Prostate gland (tissue), 2 donors: ENCODE measurements at regions not wholly inside any gene's neighbourhood (a gene's known extent, or its start where the extent isn't known, plus 50 kb on each side); places are given as distances from the start of the nearest gene placed in this dataset.

Experiments
- DNase-seq: peaks from one replicate; pipeline ENCODE4 v3.0.0-alpha.2; 2019; ENCODE audit warnings: low spot score
- H3K27ac ChIP-seq, 2 donors: fragments of 200-600 bp; sonication (generic); 2 replicates each; pipeline ENCODE4 v1.5.1; 2017 to 2019
- H3K27me3 ChIP-seq: fragments of 200-600 bp; sonication (generic); replicated peaks from 2 replicates; pipeline ENCODE4 v1.5.1; 2019; ENCODE audit not compliant: insufficient read depth
- H3K36me3 ChIP-seq, 2 donors: fragments of 200-600 bp; sonication (generic); 1 replicate in 1 of 2; 2 replicates in 1 of 2; pipeline versions ENCODE4 v1.5.1 to v1.8.1; 2017 to 2019
- H3K4me1 ChIP-seq: fragments of 200-600 bp; sonication (generic); replicated peaks from 2 replicates; pipeline ENCODE4 v1.5.1; 2019
- H3K4me3 ChIP-seq, 2 donors: fragments of 200-600 bp; sonication (generic); 2 replicates each; pipeline ENCODE4 v1.5.1; 2017 to 2019
- H3K9me3 ChIP-seq: fragments of 200-600 bp; sonication (generic); 2 replicates; pipeline ENCODE4 v1.5.1; 2017
- CTCF ChIP-seq, 4 experiments: fragments of 200-600 bp in 2 of 4; fragments of 450-650 bp in 2 of 4; sonication (generic) in 2 of 4; IDR thresholded peaks; 1 replicate in 3 of 4; 2 replicates in 1 of 4; pipeline ENCODE4 v1.5.1; 2016 to 2019; ENCODE audit warnings: antibody characterized with exemption in 4 of 4, mild to moderate bottlenecking in 2 of 4, moderate library complexity in 2 of 4
- POLR2A ChIP-seq: fragments of 450-650 bp; IDR thresholded peaks from one replicate; pipeline ENCODE4 v1.6.1; 2016; ENCODE audit warnings: antibody characterized with exemption, mild to moderate bottlenecking
- POLR2AphosphoS5 ChIP-seq: sonication (generic); formaldehyde crosslinking; IDR thresholded peaks from one replicate; pipeline ENCODE4 v1.6.1; 2017; ENCODE audit warnings: antibody characterized with exemption
- WGBS: methylation state at CpG from one replicate; pipeline ENCODE4 v1.1.5; 2018; 5-methylcytosine and 5-hydroxymethylcytosine counted together
- intact Hi-C: fragments of 100-400 bp; cut with DNase I; formaldehyde crosslinking; loops from one replicate; pipeline ENCODE4 v1.14.2; 2022

- Histone ChIP-seq H3K27me3 (no peaks in the 10 kb centered on the region), H3K4me1 (no peaks in the 10 kb centered on the region), H3K9me3 (no peaks in the 10 kb centered on the region), H3K36me3 (no peaks in the 10 kb centered on the region), H3K27ac (no peak overlapping the region), H3K4me3 (no peak overlapping the region)
- DNase-seq, result no peak
- WGBS, result 42% methylated on average over 5 of the region's 5 CpGs
- intact Hi-C loops, result loop anchor here (5.0 kb wide), 1 partner anchor 1986 kb away; no protein-coding TSS in a partner anchor
- TF ChIP-seq POLR2A (no peak), CTCF (IDR thresholded peaks at IDR 0.05) (peak; percentile 18 to 67 (median 41))
These were observed 259.3 kb downstream of the SNX13 start for GRCh38 chr7:17680943-17681351.

- no peaks in the 10 kb centered on the region for H3K9me3 ChIP-seq
- TF ChIP-seq POLR2A (no peak), CTCF (IDR thresholded peaks at IDR 0.05) (no peak), POLR2AphosphoS5 (no peak)
- no peak overlapping the region for H3K27ac ChIP-seq
- whole genome bisulfite sequencing, result 75% methylated on average over 4 of the region's 4 CpGs
- no peak for DNase-seq
- H3K36me3 ChIP-seq, result no peaks in the 10 kb centered on the region
- H3K4me3 ChIP-seq, result no peak overlapping the region
- H3K27me3 ChIP-seq, result no peaks in the 10 kb centered on the region
- no peaks in the 10 kb centered on the region for H3K4me1 ChIP-seq
- intact Hi-C loops, result loop anchor here (5.0 kb wide), 1 partner anchor 1985 kb away; no protein-coding TSS in a partner anchor
These were observed 258.3 kb downstream of the SNX13 start for GRCh38 chr7:17681965-17682364.

- H3K27ac ChIP-seq, result no peak overlapping the region
- TF ChIP-seq POLR2AphosphoS5 (no peak), CTCF (IDR thresholded peaks at IDR 0.05) (no peak), POLR2A (no peak)
- H3K36me3 ChIP-seq, result no peaks in the 10 kb centered on the region
- no peak for DNase-seq
- H3K4me3 ChIP-seq, result no peak overlapping the region
- H3K27me3 ChIP-seq, result no peaks in the 10 kb centered on the region
- no peaks in the 10 kb centered on the region for H3K4me1 ChIP-seq
- intact Hi-C loops, result loop anchor here (5.0 kb wide), 1 partner anchor 1985 kb away; no protein-coding TSS in a partner anchor
- H3K9me3 ChIP-seq, result no peaks in the 10 kb centered on the region
- 93% methylated on average over 3 of the region's 3 CpGs for WGBS
These were observed 257.7 kb downstream of the SNX13 start for GRCh38 chr7:17682586-17682985.

- no peaks in the 10 kb centered on the region for H3K9me3 ChIP-seq
- H3K4me3 ChIP-seq, result no peak overlapping the region
- DNase-seq, result no peak
- 95% methylated on average over 5 of the region's 5 CpGs for WGBS
- no peaks in the 10 kb centered on the region for H3K27me3 ChIP-seq
- H3K4me1 ChIP-seq, result no peaks in the 10 kb centered on the region
- H3K27ac ChIP-seq, result no peak overlapping the region
- intact Hi-C loops, result no loop called here
- TF ChIP-seq POLR2A (no peak), CTCF (IDR thresholded peaks at IDR 0.05) (no peak), POLR2AphosphoS5 (no peak)
- H3K36me3 ChIP-seq, result no peaks in the 10 kb centered on the region
These were observed 255.2 kb downstream of the SNX13 start for GRCh38 chr7:17685141-17685540.

GRCh38 chr7:17687361-17687760 is 252.9 kb downstream of the SNX13 start:
- Histone ChIP-seq H3K4me1 (no peaks in the 10 kb centered on the region), H3K27ac (no peak overlapping the region), H3K27me3 (no peaks in the 10 kb centered on the region), H3K4me3 (no peak overlapping the region), H3K36me3 (no peaks in the 10 kb centered on the region), H3K9me3 (no peaks in the 10 kb centered on the region)
- WGBS, result 98% methylated on average over 2 of the region's 2 CpGs
- intact Hi-C loops, result no loop called here
- no peak for DNase-seq
- no peak for TF ChIP-seq CTCF (IDR thresholded peaks at IDR 0.05)
- no peak for TF ChIP-seq POLR2AphosphoS5
- TF ChIP-seq POLR2A, result no peak
